ENCODE measurements at regions not wholly inside any gene's neighbourhood (a gene's known extent, or its start where the extent isn't known, plus 50 kb on each side); places are given as distances from the start of the nearest gene placed in this dataset.
"Not testable (repeated sequence)": the region's sequence is repeated elsewhere in the genome, so short reads cannot be mapped to it uniquely, and the experiment has no call there.

DNA sequence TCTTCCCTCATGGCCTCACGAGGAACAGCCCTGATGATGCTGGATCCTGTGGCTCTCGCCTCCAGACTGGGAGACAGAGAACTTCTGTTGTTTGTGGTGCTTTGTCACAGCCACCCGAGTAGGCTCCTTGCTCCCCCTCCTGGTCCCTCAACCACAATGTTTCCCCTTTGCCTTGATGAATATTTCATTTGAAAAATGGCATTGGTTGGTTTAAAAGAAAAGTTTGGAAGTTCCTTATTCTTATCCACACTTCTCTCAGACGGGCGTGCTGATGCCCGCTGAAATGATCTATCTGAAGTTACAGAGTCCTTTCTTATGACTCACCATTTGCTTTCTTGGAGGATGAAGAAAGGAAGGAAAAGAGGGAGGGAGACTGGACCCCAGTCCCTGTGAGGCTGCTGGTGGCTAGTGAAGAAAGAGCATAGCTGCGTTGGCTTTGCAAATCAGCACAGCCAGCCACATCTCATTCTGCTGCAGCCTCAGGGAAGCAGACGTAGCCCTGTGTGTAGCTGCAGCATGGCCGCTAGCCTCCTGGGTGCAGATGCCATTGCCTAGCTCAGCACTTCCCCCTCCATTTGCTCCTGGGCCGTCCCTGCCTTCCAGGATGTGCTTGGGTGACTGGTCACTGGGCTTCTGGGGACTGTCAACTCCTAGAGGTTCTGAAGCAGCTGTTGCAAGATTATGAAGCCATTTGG, 185.9 kb downstream of the ERCC6L2 start:
- no peak for DNase-seq

DNA sequence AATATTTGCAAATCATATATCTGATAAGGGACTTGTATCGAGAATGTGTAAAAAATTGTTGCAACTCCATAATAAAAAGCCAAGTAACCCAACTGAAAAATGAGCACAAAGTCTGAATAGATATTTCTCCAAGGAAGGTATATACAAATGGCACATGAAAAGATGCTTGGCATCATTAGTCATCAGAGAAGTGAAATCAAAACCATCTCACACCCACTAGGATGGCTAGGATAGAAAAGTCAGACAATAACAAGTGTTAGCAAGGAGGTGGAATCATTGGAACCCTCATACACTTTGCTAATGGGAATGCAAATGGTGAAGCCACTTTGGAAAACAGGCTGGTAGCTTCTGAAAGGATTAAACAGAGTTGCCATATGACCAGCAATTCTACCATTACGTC, 182.7 kb downstream of the ERCC6L2 start:
- no peak for DNase-seq

DNA sequence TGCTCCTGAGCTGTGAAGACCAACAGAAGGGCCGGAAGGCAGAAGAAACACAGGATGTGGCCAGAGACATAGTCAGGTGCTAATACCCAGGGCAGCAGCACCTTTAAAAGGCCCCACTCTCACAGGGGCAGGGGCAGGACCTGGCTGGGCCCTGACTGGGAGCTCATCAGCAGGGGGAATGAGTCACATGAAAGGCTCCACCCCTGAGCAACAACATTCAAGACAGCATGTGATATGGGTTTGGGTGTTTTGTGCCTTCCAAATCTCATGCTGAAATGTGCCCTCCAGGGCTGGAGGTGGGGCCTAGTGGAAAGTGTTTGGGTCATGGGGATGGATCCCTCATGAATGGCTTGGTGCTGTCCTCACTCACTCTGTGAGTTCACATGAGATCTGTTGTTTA, 181.7 kb downstream of the ERCC6L2 start:
- no peak for DNase-seq

DNA sequence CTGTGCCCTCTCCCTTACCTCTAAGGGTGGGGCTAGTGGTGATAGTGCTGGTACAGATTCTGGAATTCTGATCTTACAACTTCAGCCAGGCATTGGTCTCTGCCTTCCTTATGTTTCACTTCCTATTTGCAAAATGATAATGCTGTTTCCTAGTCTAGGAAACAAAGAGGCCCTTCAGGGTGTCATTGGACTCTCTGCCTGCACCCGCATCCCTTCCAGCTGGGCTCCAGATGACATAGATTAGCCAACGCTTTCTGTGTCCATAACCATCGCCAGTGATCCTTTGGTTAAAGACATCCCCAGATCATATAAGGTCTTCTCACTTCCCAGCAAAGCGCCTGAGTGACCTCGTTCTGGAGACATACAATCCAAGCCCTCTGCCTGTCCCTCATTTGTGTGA, 180.7 kb downstream of the ERCC6L2 start:
- DNase-seq, result no peak

DNA sequence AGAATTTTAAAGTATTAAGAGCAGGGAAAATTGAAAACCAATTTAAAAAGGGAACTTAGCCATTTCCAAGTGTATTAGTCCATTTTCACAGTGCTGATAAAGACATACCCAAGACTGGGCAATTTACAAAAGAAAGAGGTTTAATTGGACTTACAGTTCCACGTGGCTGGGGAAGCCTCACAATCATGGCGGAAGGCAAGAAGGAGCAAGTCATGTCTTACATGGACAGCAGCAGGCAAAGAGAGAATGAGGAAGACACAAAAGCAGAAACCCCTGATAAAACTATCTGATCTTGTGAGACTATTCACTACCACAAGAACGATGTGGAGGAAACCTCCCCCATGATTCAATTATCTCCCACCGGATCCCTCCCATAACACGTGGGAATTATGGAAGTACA, 178.8 kb downstream of the ERCC6L2 start:
- not testable (repeated sequence) for DNase-seq

DNA sequence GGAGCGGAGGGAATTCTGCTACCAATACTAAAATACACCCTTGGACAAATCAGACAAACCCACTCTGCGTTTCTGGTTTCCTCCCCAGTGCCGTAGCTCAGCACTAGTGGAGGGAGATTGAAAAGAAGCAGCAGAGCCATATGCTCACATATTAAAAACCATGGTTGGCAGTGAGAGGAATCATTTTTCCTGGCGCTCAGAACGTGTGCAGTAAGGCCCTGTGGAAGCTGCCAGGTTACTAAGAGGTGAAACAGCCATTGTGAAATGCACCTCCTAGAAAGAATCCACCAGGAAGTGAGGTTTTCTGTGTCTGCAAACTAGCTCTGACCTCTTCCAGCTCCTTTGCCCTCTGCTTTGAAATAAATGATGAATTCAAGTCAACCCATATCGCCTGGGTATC, 177.2 kb downstream of the ERCC6L2 start:
- no peak for DNase-seq

DNA sequence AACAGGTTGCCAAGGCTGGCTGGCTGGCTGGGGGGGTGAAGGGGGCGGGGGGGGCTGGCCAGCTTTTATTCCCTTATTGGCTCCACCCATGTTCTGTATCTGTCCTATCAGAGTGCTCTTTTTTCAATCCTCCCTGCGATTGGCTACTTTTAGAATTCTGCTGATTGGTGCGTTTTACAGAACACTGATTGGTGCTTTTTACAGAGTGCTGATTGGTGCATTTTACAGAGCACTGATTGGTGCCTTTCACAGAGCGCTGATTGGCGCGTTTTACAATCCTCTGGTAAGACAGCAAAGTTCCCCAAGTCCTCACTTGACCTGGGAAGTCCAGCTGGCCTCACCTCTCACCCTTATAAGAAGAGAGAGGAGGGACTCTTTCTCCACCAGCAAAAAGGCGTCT, 175.9 kb downstream of the ERCC6L2 start:
- DNase-seq, result no peak

DNA sequence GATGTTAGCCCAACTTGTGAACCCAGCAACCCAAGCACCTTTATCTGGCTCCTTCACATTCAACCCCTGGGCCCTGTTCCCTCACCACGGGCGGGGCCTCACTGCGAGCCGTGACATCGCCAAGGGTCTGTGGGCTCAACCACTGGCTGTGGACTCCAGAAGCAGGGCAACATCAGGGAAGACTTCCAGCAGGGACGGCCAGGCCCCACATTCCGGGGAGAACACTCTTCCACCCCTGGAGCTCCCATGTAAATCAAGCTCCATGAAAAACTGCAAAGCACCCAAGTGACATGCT, 175.3 kb downstream of the ERCC6L2 start:
- DNase-seq, result no peak

DNA sequence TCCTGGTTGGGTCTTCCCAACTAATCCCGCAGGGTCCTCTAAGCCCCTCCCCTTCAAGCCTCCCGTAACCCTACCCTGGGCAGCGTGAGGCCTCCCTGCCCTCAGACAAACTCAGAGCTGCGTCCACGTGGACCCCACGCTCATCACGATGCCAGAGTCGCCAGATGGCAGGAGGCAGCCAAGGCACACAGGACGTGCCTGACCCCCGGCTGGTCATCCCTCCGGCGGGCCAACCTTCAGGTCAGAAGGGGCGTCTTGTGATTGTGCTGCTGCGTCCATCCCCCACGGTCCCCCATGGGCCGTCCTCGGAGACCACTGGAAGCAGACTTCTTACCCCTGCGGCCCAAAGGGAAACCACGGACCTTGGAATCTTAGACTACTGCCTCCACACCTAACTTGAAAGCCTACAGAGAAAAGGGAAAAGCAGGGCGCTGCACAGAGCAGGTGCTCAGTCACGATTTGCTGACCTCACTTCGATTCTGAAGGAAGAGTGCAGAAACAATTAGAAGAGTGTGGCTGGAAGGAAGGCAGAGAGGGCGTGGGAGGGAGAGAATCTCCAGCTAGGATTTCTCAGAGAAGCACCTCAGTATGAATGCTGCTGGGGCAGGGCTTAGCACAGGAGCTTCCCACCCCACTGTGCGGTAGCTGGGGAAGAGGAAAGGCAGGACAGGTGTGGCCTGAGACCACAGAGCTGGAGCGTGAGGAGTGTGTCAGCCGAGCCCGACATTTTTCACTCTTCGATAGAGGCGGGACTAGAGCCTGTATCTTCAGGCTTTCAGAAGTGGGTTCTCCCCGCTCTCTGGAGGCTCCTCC, 174.8 kb downstream of the ERCC6L2 start:
- no peak for DNase-seq

DNA sequence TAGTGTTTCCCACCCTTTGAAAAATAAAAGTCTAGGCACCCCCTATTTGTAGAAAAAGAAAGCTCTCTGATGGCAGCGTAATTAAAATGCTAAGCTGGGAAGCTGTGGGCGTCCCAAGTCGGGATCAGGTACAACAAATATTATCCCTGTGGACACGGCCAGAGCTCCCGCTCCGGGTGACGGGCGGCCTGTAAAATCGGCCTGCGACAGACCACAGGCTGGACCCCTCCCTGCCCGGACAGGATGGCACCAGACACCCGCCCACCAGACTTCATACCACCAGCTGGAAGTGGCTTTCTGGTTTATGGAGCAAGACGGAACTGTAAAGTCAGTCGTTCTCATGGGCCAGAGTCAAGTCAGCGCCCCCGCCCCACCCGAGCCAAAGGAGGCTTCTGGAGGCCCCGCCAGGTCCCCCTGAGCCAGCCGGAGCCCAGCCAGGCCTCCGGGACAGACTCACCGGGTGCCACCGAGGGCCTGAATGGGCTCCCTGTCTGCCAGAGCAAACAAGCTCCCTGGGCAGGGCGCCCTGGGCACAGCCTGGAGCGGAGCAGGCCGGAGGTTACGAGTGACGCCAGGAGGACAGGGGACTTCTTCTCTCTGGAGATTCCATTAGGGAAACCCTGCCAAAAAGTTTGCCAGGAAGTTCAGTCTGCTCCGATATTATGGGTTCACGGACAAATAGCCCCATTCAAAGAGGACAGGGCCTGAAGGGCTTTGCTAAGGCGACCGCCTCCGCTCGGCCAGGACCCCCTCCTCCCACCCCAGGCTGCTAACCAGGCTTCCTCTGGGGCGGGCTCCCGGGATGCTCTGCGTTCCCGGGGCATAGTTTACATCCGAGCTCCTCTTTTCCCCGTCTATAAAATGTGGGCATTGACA, 173.7 kb downstream of the ERCC6L2 start:
- DNase-seq, result no peak

DNA sequence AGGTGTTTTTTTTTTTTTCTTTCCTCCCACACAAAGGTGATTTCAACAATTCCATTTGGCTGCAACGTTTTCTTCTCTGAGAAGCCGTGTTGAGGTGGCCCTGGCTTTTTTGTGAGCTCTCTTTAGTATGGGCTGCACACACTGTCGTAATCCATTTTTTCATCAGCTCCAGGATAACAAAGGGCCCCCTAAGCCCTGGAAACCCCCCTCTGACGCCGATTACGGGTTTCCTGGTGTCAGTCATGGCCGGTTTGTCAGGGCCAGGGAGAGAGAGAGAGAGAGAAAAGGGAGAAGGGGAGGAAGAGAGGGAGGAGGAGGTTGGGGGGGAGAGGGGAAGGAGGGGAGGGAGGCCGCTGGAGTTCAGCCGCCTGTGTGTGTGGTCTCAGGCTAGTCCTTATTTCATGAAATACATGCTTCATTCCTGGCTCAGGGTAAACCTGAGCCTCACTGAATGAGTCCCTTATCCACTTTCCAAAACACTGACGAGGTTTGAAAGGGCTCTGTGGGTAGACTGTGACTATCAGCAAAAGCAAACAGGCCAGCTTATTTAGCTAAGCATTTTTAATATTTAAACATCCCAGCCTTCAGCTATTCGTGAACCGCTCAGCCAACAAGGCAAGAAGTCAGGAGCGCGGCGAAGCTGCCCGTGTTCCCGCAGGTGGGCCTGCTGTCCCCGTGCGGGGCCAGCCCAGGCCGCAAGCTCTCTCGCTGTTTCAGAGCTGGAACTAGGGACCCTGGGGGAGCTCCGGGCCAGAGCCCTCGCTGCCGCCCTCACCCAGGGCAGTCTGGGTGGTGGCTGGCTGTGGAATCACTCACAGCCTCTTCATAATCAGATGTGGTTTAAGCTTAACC, 172.8 kb downstream of the ERCC6L2 start:
- no peak for DNase-seq

DNA sequence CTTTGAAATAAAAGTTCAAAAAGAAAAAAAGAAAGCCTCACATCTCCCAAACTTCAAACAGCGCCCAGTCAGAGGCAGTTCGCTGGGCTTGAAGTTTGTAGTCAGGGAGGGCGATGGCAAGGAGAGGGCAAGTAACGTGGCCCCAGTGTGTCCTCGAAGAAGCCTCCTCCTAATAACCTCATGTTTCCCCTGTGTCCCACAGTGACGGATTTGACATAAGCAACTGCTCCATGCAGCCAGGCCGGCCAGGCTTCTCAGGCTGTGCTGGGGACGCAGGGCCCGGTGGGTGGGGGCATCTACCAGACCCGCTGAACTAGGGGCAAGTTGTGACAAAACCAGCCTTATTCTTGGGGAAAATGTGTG, 172.2 kb downstream of the ERCC6L2 start:
- DNase-seq, result no peak

DNA sequence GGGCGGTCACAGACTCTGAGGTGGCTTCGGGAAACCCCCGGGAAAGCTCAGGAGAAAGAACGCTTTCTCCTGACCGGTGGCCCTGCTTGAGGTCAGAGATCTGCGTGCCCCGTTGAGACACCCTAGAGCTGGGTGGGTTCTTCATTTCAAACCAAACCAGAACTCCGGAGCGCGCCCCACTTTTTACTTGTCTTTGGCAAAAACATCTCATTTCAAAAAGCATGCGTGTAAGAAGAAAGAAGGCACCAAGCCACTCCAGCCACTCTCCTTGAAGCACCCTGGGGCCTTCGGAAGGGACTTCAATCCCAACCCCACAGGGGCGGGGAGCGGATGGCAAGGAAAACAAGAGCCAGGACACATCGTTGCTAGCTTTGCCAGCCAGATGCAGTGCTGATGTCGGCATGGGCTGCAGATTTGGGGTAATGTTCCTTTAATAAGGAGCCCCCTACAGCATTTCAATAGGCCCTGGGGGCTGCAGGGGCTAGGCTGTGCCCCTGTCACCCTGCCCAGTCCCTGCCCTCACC, 171.7 kb downstream of the ERCC6L2 start:
- no peak for DNase-seq

DNA sequence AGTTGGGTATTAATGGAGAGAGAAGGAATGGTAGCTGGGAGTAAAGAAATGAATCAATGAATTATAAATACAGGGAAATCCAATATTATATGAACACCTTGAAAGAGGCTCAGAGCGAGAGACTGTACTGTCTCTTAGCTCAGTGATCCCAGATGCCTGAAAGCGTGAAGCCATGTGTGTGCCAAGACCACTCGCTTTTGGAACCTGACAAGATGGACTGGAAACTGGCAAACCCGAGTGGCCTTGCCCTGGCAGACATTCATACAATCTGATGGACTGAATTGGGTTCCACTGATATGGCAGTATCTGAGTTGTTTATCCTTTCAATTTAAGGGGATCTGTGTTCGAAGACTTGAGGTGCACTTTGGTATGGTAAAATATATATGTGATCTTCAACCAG, 170.3 kb downstream of the ERCC6L2 start:
- DNase-seq, result no peak

DNA sequence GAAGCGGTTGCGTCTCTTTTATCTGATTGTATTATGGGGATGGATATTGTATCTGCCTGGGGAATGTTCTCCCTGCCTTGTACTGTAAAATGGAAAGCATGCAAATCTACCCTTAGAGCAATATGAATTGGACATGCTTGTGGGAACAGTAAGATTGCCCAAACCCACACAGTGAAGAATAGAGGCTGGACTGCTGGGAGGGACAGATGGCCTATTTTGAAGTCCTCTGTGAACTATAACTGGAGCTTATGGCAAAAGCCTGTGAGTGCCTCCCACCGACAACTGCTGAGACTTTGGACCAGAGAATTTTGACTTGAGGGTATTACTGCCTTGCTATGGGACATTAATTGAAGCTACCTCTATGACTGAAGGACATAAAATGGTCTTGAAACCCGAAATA, 168.9 kb downstream of the ERCC6L2 start:
- no peak for DNase-seq

DNA sequence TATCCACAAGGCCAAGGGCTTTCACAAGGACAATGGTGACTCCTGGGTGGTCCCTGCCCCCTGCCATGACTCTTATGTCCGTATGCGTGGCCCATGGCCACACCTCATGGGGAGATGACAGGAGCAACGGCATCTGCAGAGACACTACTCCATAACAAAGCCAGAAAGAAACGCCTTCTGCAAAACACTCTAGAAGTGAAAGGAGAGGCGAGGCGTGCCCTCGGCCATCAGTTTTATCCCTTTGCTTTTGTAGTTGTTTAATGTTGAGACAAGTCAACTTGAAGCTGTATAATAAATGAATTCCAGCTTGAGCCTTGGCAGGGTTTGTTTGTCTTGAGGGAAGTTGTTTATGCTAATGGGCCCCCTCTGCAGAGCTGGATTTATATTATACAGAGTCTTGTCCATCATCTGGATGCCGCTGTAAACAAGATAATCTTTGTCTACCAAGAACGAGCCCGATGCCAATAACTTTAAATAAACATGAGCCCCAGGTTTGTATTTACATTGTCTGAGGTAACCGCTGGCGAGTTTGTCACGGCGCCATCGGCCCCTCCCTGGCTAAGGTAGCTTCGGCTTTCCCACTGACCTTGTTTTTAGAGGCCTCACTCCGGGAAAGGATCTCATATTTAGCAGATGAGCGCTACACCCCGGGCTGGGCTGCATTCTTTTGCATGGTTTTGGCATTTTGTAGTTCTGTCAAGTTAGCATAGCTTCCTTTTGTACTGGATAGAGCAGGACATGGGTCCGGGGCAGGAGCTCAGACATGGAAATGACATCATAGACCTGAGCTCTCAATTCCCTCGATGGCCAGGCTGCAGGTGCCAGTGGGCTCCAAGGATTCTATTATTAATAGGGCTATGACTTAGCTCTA, 165.3 kb downstream of the ERCC6L2 start:
- DNase-seq, result no peak

DNA sequence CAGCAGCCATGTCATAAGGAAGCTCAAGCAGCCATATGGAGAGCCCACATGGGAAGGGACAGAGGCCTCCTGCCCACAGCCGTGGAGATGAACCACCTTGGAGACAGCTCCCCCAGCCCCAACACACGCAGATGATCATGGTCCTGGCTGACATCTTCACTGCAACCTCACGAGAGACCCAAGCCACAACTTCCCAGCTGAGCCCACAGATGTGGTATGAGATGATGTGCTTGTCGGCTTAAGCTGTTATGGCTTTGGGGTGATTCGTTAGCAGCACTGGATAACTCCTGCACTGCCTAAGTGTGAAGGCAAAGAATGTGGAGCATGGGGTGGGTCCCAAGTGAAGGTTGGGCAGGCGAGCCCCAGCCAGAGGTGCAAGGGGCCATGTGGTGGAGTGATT, 163.4 kb downstream of the ERCC6L2 start:
- no peak for DNase-seq

DNA sequence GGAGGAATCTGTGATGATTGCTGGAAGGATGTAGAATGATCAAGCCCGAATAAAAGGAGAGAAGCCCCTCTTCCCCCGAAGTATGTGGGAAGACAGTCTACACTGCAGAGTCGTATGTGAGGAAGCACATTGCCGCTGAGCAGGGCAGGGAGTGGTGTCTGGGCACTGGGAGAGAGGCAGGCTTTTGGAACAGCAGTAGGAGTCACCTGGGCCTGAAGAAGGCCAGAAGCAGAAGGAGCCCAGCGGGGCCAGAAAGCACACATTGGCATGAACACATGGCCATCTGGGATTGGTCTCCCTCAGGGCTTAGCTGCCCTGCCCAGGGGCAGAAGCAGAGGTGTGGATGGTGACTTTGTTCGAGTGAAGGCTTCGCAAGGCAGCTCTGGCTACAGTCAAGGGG, 162.8 kb downstream of the ERCC6L2 start:
- no peak for DNase-seq

DNA sequence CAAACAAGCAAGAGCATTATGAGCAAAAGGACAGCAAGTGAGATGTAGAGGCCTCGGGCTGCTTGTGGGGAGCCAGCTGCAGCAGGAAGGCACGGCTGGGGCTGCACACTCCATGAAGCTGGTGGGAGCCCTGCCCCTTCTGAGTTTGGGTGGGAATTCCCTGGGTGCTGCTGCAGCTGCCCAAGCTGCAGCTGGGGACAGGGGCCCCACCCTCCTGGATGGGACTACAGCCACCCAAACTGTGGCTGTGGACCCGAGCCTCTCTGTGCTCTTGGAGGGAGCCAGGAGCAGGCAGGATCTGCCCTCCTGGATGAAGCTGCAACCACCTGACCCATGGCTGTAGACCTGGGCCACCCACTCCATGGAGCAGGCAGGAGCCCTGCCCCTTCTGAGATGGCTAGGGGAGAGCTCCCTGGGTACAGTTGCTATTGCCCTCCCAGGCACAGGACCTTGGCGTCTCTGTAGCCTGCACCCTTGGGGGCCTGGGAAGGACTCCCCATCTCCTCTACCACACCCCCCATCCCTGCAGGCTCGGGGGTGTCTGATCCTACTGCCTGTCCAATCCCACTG, 159.1 kb downstream of the ERCC6L2 start:
- no peak for DNase-seq

DNA sequence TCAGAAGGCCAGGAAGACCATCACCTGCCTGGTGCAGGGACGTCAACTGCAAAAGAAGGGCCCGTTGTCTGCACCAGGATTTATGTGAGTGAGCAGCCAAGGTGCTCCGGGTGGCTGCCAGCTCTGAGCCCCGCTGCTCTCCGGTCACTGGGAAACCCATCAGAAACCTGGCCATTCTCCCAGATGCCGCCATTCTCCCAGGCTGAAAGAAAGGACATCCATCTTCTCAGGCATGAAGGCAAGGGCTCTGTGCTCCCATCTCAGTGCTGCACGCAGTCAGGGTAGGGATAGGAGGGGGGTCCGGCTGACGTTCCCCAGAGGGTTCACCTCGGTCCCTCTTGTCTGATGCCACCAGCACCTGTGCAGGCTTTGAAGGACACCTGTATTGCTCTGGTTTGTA, 158.4 kb downstream of the ERCC6L2 start:
- DNase-seq, result no peak

DNA sequence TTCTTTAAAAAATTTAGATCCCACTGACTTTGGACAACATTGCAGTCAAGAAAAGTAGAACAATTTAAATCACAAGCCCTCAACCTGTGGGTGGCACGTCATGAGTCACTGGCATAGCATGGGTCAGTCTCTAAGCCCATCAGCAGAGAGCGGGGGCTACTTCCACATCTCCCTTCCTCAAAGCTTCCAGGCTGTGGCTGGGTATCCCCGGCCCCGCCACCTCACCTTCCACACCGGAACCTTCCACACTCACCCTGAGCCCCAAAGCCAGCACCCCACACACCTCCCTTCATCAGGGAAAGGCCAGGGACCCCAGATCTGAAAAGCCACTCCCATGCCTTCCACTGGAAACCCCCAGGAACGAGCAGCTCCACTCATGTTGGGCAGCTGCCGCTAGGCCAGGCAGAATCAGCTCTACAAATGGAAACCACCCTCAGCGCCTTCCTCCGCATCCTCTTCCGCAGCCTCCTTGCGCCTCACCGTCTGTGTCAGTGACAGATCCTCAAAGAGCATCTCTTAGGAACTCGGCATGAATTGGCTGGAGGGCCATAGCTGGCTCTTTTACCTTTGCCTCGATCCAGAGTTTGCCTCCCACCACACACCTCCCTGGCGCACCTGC, 156.5 kb downstream of the ERCC6L2 start:
- no peak for DNase-seq

Measured in NCI-H1694 treated with DMSO at 0.1 percent for 48 hours (cell line).